Stomach (tissue), 4 donors: ENCODE measurements at regions not wholly inside any gene's neighbourhood (a gene's known extent, or its start where the extent isn't known, plus 50 kb on each side); places are given as distances from the start of the nearest gene placed in this dataset.

Experiments
- EP300 ChIP-seq: sonication (generic); formaldehyde crosslinking; IDR thresholded peaks from one replicate; pipeline ENCODE4 v1.6.1; 2017; ENCODE audit warnings: antibody characterized with exemption
- POLR2AphosphoS5 ChIP-seq, 3 donors: sonication (generic); formaldehyde crosslinking; IDR thresholded peaks; one replicate each; pipeline ENCODE4 v1.6.1; 2016; ENCODE audit warnings: antibody characterized with exemption in 3 of 3
- TF ChIP-seq, protein P1 (sequence below), 7 experiments: fragments of 450-650 bp in 4 of 7; fragments of 200-600 bp in 3 of 7; sonication (generic) in 3 of 7; IDR thresholded peaks; one replicate each; pipeline ENCODE4 v1.5.1; 2016 to 2019; ENCODE audit warnings: antibody characterized with exemption in 7 of 7, control low read depth in 2 of 7, mild to moderate bottlenecking in 1 of 7

DNA sequence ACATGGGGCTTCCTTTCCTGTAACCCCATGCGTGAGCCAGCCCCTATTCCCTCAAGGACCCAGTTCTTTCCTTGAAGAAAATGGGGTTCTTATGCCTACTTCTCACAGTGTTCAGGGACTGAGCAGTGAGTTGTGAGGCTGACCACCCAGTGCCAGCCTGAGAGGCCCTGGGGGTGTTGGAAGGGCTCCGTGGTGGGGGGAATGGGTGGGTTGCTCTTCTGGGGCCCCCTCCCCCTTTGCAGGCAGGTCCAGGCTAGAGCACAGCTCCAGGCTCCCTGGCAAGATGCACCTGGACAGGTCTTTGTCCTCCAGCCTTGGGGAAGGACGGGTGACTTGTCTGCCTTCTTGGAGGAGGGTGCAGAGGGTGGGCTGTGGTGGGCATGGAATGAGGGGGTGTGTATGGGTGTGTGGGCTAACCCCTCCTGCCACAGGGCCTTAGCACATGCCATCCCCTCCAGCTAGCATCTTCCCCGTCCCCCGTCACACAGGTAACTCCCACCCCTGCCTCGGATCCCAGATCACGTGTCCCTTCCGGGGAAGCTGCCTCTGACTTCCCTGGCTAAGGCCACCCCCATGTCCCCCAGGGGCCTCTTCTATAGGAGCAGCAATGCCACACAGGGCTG is 64.6 kb downstream of the MYEOV start:
- TF ChIP-seq, protein P1, sequence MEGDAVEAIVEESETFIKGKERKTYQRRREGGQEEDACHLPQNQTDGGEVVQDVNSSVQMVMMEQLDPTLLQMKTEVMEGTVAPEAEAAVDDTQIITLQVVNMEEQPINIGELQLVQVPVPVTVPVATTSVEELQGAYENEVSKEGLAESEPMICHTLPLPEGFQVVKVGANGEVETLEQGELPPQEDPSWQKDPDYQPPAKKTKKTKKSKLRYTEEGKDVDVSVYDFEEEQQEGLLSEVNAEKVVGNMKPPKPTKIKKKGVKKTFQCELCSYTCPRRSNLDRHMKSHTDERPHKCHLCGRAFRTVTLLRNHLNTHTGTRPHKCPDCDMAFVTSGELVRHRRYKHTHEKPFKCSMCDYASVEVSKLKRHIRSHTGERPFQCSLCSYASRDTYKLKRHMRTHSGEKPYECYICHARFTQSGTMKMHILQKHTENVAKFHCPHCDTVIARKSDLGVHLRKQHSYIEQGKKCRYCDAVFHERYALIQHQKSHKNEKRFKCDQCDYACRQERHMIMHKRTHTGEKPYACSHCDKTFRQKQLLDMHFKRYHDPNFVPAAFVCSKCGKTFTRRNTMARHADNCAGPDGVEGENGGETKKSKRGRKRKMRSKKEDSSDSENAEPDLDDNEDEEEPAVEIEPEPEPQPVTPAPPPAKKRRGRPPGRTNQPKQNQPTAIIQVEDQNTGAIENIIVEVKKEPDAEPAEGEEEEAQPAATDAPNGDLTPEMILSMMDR (IDR thresholded peaks at IDR 0.05) = no peak
- TF ChIP-seq POLR2AphosphoS5 (IDR thresholded peaks at IDR 0.05) (no peak), EP300 (no peak)
